SU-DHL-6 (cell line): ENCODE measurements at regions not wholly inside any gene's neighbourhood (a gene's known extent, or its start where the extent isn't known, plus 50 kb on each side); places are given as distances from the start of the nearest gene placed in this dataset.

ENCODE experiments used
- CTCF ChIP-seq: fragments of 200-600 bp; sonication (generic); IDR thresholded peaks from one replicate; pipeline ENCODE4 v1.5.1; 2017; ENCODE audit warnings: antibody characterized with exemption, mild to moderate bottlenecking, low read length, moderate library complexity; ENCODE audit not compliant: insufficient read depth, poor library complexity, severe bottlenecking
- EZH2phosphoT487 ChIP-seq: fragments of 200-600 bp; sonication (generic), shearing (Covaris generic); conservative IDR thresholded peaks from 2 replicates; pipeline ENCODE4 v1.6.1; 2018; ENCODE audit warnings: mild to moderate bottlenecking, antibody characterized with exemption, low read length, moderate library complexity, mixed read lengths

- TF ChIP-seq CTCF: no peak
- no peak for TF ChIP-seq EZH2phosphoT487
Observed at GRCh38 chr13:58706421-58706820, 1074.9 kb downstream of the PCDH17 start.
